Suprapubic skin (tissue), 3 donors: ENCODE measurements at regions not wholly inside any gene's neighbourhood (a gene's known extent, or its start where the extent isn't known, plus 50 kb on each side); places are given as distances from the start of the nearest gene placed in this dataset.

ENCODE experiments used
- POLR2A ChIP-seq, 2 donors: fragments of 450-650 bp; IDR thresholded peaks; one replicate each; pipeline ENCODE4 v1.6.1; 2017; ENCODE audit warnings: antibody characterized with exemption in 2 of 2, mild to moderate bottlenecking in 2 of 2, moderate library complexity in 2 of 2
- TF ChIP-seq, protein P1 (sequence below), 2 donors: fragments of 200-600 bp in 1 of 2; fragments of 450-650 bp in 1 of 2; sonication (generic) in 1 of 2; IDR thresholded peaks; one replicate each; pipeline ENCODE4 v1.5.1; 2016 to 2019; ENCODE audit warnings: antibody characterized with exemption in 2 of 2, mild to moderate bottlenecking in 1 of 2, moderate library complexity in 1 of 2

DNA sequence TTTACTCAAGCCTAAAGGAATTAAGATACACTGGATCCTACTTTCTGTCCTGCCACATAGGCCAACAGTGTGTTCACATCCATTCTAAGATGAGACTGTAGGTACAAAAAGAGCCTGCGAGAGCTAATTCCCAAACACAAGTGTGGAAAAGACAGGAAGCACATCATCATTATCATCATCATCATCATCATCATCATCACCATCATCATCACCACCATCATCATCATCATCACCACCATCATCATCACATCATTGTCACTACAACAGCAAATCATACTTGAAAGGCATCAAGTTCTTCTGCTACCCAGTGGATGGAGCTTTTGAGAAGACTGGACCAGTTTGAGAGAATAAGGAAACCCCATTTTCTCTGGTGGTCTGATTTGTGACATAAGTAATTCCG, 268.1 kb downstream of the HS3ST3A1 start:
- TF ChIP-seq, protein P1, sequence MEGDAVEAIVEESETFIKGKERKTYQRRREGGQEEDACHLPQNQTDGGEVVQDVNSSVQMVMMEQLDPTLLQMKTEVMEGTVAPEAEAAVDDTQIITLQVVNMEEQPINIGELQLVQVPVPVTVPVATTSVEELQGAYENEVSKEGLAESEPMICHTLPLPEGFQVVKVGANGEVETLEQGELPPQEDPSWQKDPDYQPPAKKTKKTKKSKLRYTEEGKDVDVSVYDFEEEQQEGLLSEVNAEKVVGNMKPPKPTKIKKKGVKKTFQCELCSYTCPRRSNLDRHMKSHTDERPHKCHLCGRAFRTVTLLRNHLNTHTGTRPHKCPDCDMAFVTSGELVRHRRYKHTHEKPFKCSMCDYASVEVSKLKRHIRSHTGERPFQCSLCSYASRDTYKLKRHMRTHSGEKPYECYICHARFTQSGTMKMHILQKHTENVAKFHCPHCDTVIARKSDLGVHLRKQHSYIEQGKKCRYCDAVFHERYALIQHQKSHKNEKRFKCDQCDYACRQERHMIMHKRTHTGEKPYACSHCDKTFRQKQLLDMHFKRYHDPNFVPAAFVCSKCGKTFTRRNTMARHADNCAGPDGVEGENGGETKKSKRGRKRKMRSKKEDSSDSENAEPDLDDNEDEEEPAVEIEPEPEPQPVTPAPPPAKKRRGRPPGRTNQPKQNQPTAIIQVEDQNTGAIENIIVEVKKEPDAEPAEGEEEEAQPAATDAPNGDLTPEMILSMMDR (IDR thresholded peaks at IDR 0.05), result no peak
- TF ChIP-seq POLR2A (IDR thresholded peaks at IDR 0.05), result no peak
